ENCODE measurements at regions not wholly inside any gene's neighbourhood (a gene's known extent, or its start where the extent isn't known, plus 50 kb on each side); places are given as distances from the start of the nearest gene placed in this dataset.

- TF ChIP-seq CTCF (IDR thresholded peaks at IDR 0.05; ENCODE audit: low read depth, low read length) (no peak), MAX (IDR thresholded peaks at IDR 0.05; ENCODE audit: low read depth, low read length) (no peak), POLR2A (IDR thresholded peaks at IDR 0.05; ENCODE audit: extremely low read depth, insufficient read length) (no peak)
Measured at GRCh38 chr11:71200172-71200716, 52.1 kb downstream of the SHANK2 start.

All from NB4 (cell line).